ENCODE measurements at regions not wholly inside any gene's neighbourhood (a gene's known extent, or its start where the extent isn't known, plus 50 kb on each side); places are given as distances from the start of the nearest gene placed in this dataset.
A peak's percentile ranks its signal among the peaks of the same experiment; 100 is the strongest.

DNA sequence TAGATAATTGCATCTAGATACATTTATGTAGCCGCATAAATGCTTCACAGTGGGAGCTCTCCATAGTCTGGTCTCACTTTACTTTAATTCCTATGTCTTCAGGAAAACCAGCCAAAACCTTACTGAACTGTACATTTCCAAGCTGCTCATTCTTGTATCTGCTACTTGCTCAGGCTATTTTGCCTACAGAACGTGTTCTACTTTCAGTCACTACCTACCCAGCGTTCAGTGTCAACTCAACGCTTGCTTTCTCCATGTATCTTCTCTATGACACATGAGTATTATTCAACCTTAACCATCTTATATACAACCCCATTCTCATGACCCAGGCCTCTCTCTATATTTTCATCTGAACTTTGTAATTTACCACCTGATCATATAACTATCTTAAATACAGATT is 101.9 kb downstream of the KLF12 start:
- no peaks in the 10 kb centered on the region for H3K36me3 ChIP-seq (ENCODE audit: control insufficient read depth in 2 of 3, insufficient read depth in 3 of 3, low read length in 3 of 3)
- ATAC-seq (no peak), DNase-seq (no peak)
- H3K4me1 Mint-ChIP-seq = peaks cover 24 to 94% (median 79%) of the 10 kb centered on the region in 7 donors
- H3K36me3 Mint-ChIP-seq = peaks cover 4 to 26% (median 8%) of the 10 kb centered on the region in 5 donors
- H3K27ac ChIP-seq (ENCODE audit: low read depth, low read length) = no peak overlapping the region
- no peaks in the 10 kb centered on the region for H3K27me3 Mint-ChIP-seq
- H3K4me1 ChIP-seq (ENCODE audit: control insufficient read depth in 2 of 2, insufficient read depth in 2 of 2, low read length in 2 of 2) = peaks cover 29 to 41% of the 10 kb centered on the region in 2 donors
- H3K27me3 ChIP-seq (ENCODE audit: control insufficient read depth in 2 of 2, insufficient read depth in 2 of 2, low read length in 2 of 2) = no peaks in the 10 kb centered on the region
- no peaks in the 10 kb centered on the region for H3K9me3 ChIP-seq (ENCODE audit: control insufficient read depth in 2 of 3, low read length in 3 of 3)
- POLR2A ChIA-PET = no interaction called here
- no peak overlapping the region for H3K4me3 ChIP-seq (ENCODE audit: low read length)
- CTCF ChIA-PET = no interaction called here
- peak overlapping the region in 7 of 9 donors; percentile 0 to 83 (median 19) for H3K27ac Mint-ChIP-seq
- no peaks in the 10 kb centered on the region for H3K9me3 Mint-ChIP-seq
- H3K4me3 Mint-ChIP-seq = peak overlapping the region in 3 of 10 donors; percentile 0 to 1 (median 0)
- intact Hi-C loops (cut with micrococcal nuclease) = no loop called here

GRCh38 chr13:74027161-74027779 is 106.9 kb downstream of the KLF12 start:
- peak overlapping the region; percentile 77 to 92 (median 84) for H3K4me3 Mint-ChIP-seq

DNA sequence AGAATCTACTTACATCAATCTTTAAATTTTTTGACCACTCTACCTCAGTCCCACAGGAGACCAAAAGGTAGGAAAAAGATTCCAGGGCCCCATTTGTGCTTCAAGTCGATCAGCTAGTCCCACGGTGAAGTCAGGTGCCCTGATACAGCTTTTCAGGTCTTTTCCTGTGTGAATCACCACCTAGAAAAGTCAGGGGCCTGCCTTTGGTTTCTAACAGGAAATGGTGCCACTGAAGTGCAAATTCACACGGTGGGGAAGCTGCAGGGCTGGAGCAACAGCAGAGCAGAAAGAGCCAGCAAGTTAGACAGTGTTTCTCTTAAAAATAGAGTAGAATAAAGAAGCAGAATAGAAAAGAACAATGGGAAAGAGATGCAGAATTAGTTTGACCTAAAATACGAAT is 107.5 kb downstream of the KLF12 start:
- H3K27me3 Mint-ChIP-seq = no peaks in the 10 kb centered on the region
- no peaks in the 10 kb centered on the region for H3K9me3 ChIP-seq (ENCODE audit: control insufficient read depth in 2 of 3, low read length in 3 of 3)
- no peaks in the 10 kb centered on the region for H3K27me3 ChIP-seq (ENCODE audit: control insufficient read depth in 2 of 2, insufficient read depth in 2 of 2, low read length in 2 of 2)
- peaks cover 36 to 97% (median 94%) of the 10 kb centered on the region in 7 donors for H3K4me1 Mint-ChIP-seq
- peak overlapping the region; percentile 77 to 92 (median 84) for H3K4me3 Mint-ChIP-seq
- H3K9me3 Mint-ChIP-seq = peaks cover 0 to 10% (median 4%) of the 10 kb centered on the region in 11 donors
- H3K27ac ChIP-seq (ENCODE audit: low read depth, low read length) = peak overlapping the region; percentile 77
- peak overlapping the region; percentile 21 for H3K4me3 ChIP-seq (ENCODE audit: low read length)
- peak overlapping the region; percentile 80 to 97 (median 94) for H3K27ac Mint-ChIP-seq
- H3K36me3 ChIP-seq (ENCODE audit: control insufficient read depth in 2 of 3, insufficient read depth in 3 of 3, low read length in 3 of 3) = peaks cover 0 to 8% (median 0%) of the 10 kb centered on the region in 3 experiments
- peaks cover 19 to 28% (median 23%) of the 10 kb centered on the region in 5 donors for H3K36me3 Mint-ChIP-seq
- intact Hi-C loops (cut with micrococcal nuclease) = loop anchor here (1.0 to 5.0 kb wide), 12 partner anchors 8 to 261 kb away; no protein-coding TSS in a partner anchor
- CTCF ChIA-PET = interaction anchor here (0.6 to 1.2 kb wide), 8 partner anchors 9 to 263 kb away, joined by 3 to 6 read pairs (median 3); no protein-coding TSS in a partner anchor
- POLR2A ChIA-PET = interaction anchor here (0.8 to 1.6 kb wide), 8 partner anchors 10 to 107 kb away, joined by 3 to 8 read pairs (median 4); no protein-coding TSS in a partner anchor
- DNase-seq (peak; percentile 22 to 77 (median 68)), ATAC-seq (peak; percentile 94)
- H3K4me1 ChIP-seq (ENCODE audit: control insufficient read depth in 2 of 2, insufficient read depth in 2 of 2, low read length in 2 of 2) = peaks cover 51 to 59% of the 10 kb centered on the region in 2 donors

More at GRCh38 chr13:74027161-74027779, 106.9 kb downstream of the KLF12 start:
- peak overlapping the region; percentile 80 to 97 (median 94) for H3K27ac Mint-ChIP-seq
- peaks cover 17 to 24% (median 19%) of the 10 kb centered on the region in 5 donors for H3K36me3 Mint-ChIP-seq
- H3K27me3 ChIP-seq (ENCODE audit: control insufficient read depth in 2 of 2, insufficient read depth in 2 of 2, low read length in 2 of 2) = no peaks in the 10 kb centered on the region
- POLR2A ChIA-PET = interaction anchor here (0.6 to 1.6 kb wide), 9 partner anchors 9 to 221 kb away, joined by 3 to 8 read pairs (median 4); no protein-coding TSS in a partner anchor
- intact Hi-C loops (cut with micrococcal nuclease) = loop anchor here (1.0 to 5.0 kb wide), 8 partner anchors 35 to 260 kb away; no protein-coding TSS in a partner anchor
- peaks cover 36 to 97% (median 94%) of the 10 kb centered on the region in 7 donors for H3K4me1 Mint-ChIP-seq
- ATAC-seq = peak; percentile 12
- H3K36me3 ChIP-seq (ENCODE audit: control insufficient read depth in 2 of 3, insufficient read depth in 3 of 3, low read length in 3 of 3) = peaks cover 0 to 8% (median 0%) of the 10 kb centered on the region in 3 experiments
- peak overlapping the region; percentile 21 for H3K4me3 ChIP-seq (ENCODE audit: low read length)
- CTCF ChIA-PET = interaction anchor here (0.6 to 1.2 kb wide), 7 partner anchors 9 to 210 kb away, joined by 3 to 6 read pairs (median 3); no protein-coding TSS in a partner anchor
- no peaks in the 10 kb centered on the region for H3K27me3 Mint-ChIP-seq
- peaks cover 0 to 8% (median 2%) of the 10 kb centered on the region in 11 donors for H3K9me3 Mint-ChIP-seq
- H3K4me1 ChIP-seq (ENCODE audit: control insufficient read depth in 2 of 2, insufficient read depth in 2 of 2, low read length in 2 of 2) = peaks cover 48 to 64% of the 10 kb centered on the region in 2 donors
- no peak for DNase-seq
- peak overlapping the region; percentile 77 for H3K27ac ChIP-seq (ENCODE audit: low read depth, low read length)
- H3K9me3 ChIP-seq (ENCODE audit: control insufficient read depth in 2 of 3, low read length in 3 of 3) = no peaks in the 10 kb centered on the region

- peak overlapping the region; percentile 77 for H3K27ac ChIP-seq (ENCODE audit: low read depth, low read length)
Observed at GRCh38 chr13:74025369-74025768, 108.8 kb downstream of the KLF12 start.

DNA sequence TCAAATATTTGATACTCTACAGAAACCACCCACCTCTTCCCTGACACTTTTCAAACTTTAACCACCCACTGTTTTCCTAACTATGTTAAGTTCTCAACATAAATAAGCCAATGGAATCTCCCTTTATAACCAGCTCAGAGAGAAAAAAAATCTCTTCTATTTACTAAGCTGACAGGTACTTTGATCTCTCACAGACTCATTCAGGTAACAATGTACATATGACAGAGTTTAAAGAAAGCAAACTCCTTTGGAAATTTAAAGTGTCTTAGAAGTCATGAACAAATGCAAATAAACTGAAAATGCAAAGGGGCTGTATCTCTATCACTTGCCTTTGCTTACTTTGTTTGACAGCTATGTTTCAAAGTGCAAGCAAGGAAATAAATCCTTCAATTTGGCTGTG is 109.3 kb downstream of the KLF12 start:
- peak overlapping the region in 9 of 10 donors; percentile 16 to 85 (median 73) for H3K4me3 Mint-ChIP-seq

More at GRCh38 chr13:74025369-74025768, 108.8 kb downstream of the KLF12 start:
- ATAC-seq (no peak), DNase-seq (no peak)
- ChIA-PET POLR2A (interaction anchor here (0.7 to 1.6 kb wide), 4 partner anchors 10 to 525 kb away, joined by 3 to 5 read pairs (median 4); no protein-coding TSS in a partner anchor), CTCF (interaction anchor here (0.7 kb wide), 1 partner anchor 38 kb away, joined by 3 read pairs; no protein-coding TSS in a partner anchor)
- H3K9me3 ChIP-seq (ENCODE audit: control insufficient read depth in 2 of 3, low read length in 3 of 3) = no peaks in the 10 kb centered on the region
- H3K36me3 Mint-ChIP-seq = peaks cover 23 to 32% (median 29%) of the 10 kb centered on the region in 5 donors
- intact Hi-C loops (cut with micrococcal nuclease) = loop anchor here (5.0 kb wide), 3 partner anchors 37 to 262 kb away; no protein-coding TSS in a partner anchor
- H3K4me1 ChIP-seq (ENCODE audit: control insufficient read depth in 2 of 2, insufficient read depth in 2 of 2, low read length in 2 of 2) = peaks cover 54 to 55% of the 10 kb centered on the region in 2 donors
- H3K36me3 ChIP-seq (ENCODE audit: control insufficient read depth in 2 of 3, insufficient read depth in 3 of 3, low read length in 3 of 3) = peaks cover 0 to 8% (median 0%) of the 10 kb centered on the region in 3 experiments
- peaks cover 32 to 95% (median 92%) of the 10 kb centered on the region in 7 donors for H3K4me1 Mint-ChIP-seq
- H3K27ac Mint-ChIP-seq = peak overlapping the region in 8 of 9 donors; percentile 58 to 96 (median 88)
- no peak overlapping the region for H3K4me3 ChIP-seq (ENCODE audit: low read length)
- H3K4me3 Mint-ChIP-seq = peak overlapping the region in 9 of 10 donors; percentile 5 to 85 (median 73)
- H3K27me3 Mint-ChIP-seq = no peaks in the 10 kb centered on the region
- H3K9me3 Mint-ChIP-seq = peaks cover 0 to 13% (median 4%) of the 10 kb centered on the region in 11 donors
- H3K27me3 ChIP-seq (ENCODE audit: control insufficient read depth in 2 of 2, insufficient read depth in 2 of 2, low read length in 2 of 2) = no peaks in the 10 kb centered on the region

DNA sequence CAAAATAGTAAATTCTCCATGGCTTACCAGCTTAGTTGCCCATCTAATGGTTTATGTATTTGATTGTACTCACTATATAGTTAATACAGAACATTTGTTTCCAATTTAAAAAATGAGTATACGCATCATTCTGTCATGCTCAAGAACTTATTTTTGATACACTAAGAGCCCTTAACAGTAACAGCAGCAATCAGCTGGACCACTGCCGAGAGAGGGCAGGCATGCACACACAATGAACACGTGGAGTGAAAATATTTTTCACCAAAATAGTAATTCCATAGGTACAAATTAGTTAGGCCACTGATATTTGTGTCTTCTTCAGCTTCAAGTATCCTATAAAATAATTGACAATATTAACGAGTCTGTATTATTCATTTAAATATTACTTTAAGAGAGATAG is 109.9 kb downstream of the KLF12 start:
- peaks cover 44 to 45% of the 10 kb centered on the region in 2 donors for H3K4me1 ChIP-seq (ENCODE audit: control insufficient read depth in 2 of 2, insufficient read depth in 2 of 2, low read length in 2 of 2)
- intact Hi-C loops (cut with micrococcal nuclease) = loop anchor here in 1 of 2 donors (1.0 kb wide), 1 partner anchor 12 kb away; no protein-coding TSS in a partner anchor
- Mint-ChIP-seq H3K4me1 (peaks cover 24 to 95% (median 92%) of the 10 kb centered on the region in 7 donors), H3K27ac (peak overlapping the region in 7 of 9 donors; percentile 70 to 96 (median 86)), H3K27me3 (no peaks in the 10 kb centered on the region), H3K36me3 (peaks cover 26 to 36% (median 34%) of the 10 kb centered on the region in 5 donors), H3K4me3 (peak overlapping the region in 2 of 10 donors; percentile 75 to 85), H3K9me3 (peaks cover 0 to 15% (median 5%) of the 10 kb centered on the region in 11 donors)
- ATAC-seq (no peak), DNase-seq (no peak)
- H3K36me3 ChIP-seq (ENCODE audit: control insufficient read depth in 2 of 3, insufficient read depth in 3 of 3, low read length in 3 of 3) = peaks cover 0 to 8% (median 0%) of the 10 kb centered on the region in 3 experiments
- H3K4me3 ChIP-seq (ENCODE audit: low read length) = no peak overlapping the region
- POLR2A ChIA-PET = interaction anchor here (1.0 to 1.9 kb wide), 3 partner anchors 12 to 265 kb away, joined by 4 to 5 read pairs (median 4); no protein-coding TSS in a partner anchor
- H3K27me3 ChIP-seq (ENCODE audit: control insufficient read depth in 2 of 2, insufficient read depth in 2 of 2, low read length in 2 of 2) = no peaks in the 10 kb centered on the region
- H3K9me3 ChIP-seq (ENCODE audit: control insufficient read depth in 2 of 3, low read length in 3 of 3) = no peaks in the 10 kb centered on the region
- peak overlapping the region; percentile 77 for H3K27ac ChIP-seq (ENCODE audit: low read depth, low read length)
- CTCF ChIA-PET = no interaction called here

More for the DNA sequence above, 109.3 kb downstream of the KLF12 start:
- ATAC-seq (peak; percentile 56), DNase-seq (peak in 5 of 9 donors; percentile 7 to 39 (median 20))
- H3K9me3 ChIP-seq (ENCODE audit: control insufficient read depth in 2 of 3, low read length in 3 of 3) = no peaks in the 10 kb centered on the region
- peak overlapping the region; percentile 77 for H3K27ac ChIP-seq (ENCODE audit: low read depth, low read length)
- no peaks in the 10 kb centered on the region for H3K27me3 Mint-ChIP-seq
- intact Hi-C loops (cut with micrococcal nuclease) = loop anchor here (1.0 to 5.0 kb wide), 4 partner anchors 13 to 262 kb away; no protein-coding TSS in a partner anchor
- H3K4me1 ChIP-seq (ENCODE audit: control insufficient read depth in 2 of 2, insufficient read depth in 2 of 2, low read length in 2 of 2) = peaks cover 49 to 51% of the 10 kb centered on the region in 2 donors
- no peak overlapping the region for H3K4me3 ChIP-seq (ENCODE audit: low read length)
- POLR2A ChIA-PET = interaction anchor here (0.7 to 1.9 kb wide), 5 partner anchors 10 to 525 kb away, joined by 3 to 5 read pairs (median 4); no protein-coding TSS in a partner anchor
- CTCF ChIA-PET = interaction anchor here (0.7 kb wide), 1 partner anchor 39 kb away, joined by 3 read pairs; no protein-coding TSS in a partner anchor
- peak overlapping the region in 8 of 9 donors; percentile 74 to 96 (median 88) for H3K27ac Mint-ChIP-seq
- peaks cover 28 to 95% (median 92%) of the 10 kb centered on the region in 7 donors for H3K4me1 Mint-ChIP-seq
- H3K9me3 Mint-ChIP-seq = peaks cover 0 to 15% (median 5%) of the 10 kb centered on the region in 11 donors
- peaks cover 26 to 34% (median 32%) of the 10 kb centered on the region in 5 donors for H3K36me3 Mint-ChIP-seq
- H3K36me3 ChIP-seq (ENCODE audit: control insufficient read depth in 2 of 3, insufficient read depth in 3 of 3, low read length in 3 of 3) = peaks cover 0 to 8% (median 0%) of the 10 kb centered on the region in 3 experiments
- no peaks in the 10 kb centered on the region for H3K27me3 ChIP-seq (ENCODE audit: control insufficient read depth in 2 of 2, insufficient read depth in 2 of 2, low read length in 2 of 2)

All from naive thymus-derived CD4-positive, alpha-beta T cell (primary cell).